SK-MEL-5 (cell line): ENCODE measurements at regions not wholly inside any gene's neighbourhood (a gene's known extent, or its start where the extent isn't known, plus 50 kb on each side); places are given as distances from the start of the nearest gene placed in this dataset.

Experiments
- small RNA-seq, 2 experiments: library from RNA; depleted of rRNA; stranded (forward); fragments of <200 nt; gene quantifications; one replicate each; pipeline ENCODE3, GENCODE V24; 2014

Small RNA genes in the stretch of these regions (small RNA-seq; reads per million reads assigned to genes)
- gene AC092266.1 (0 reads per million in 2 experiments), gene RF00019 (0 reads per million in 2 experiments)
